HEK293 (cell line): ENCODE measurements at regions not wholly inside any gene's neighbourhood (a gene's known extent, or its start where the extent isn't known, plus 50 kb on each side); places are given as distances from the start of the nearest gene placed in this dataset.

Experiments
- ZNF266 ChIP-seq: fragments of 450-650 bp; formaldehyde crosslinking; IDR thresholded peaks from 2 replicates; pipeline ENCODE4 v1.5.1; 2016; ENCODE audit warnings: missing biosample characterization, missing genetic modification characterization, low read depth
- ZNF621 ChIP-seq: fragments of 450-650 bp; formaldehyde crosslinking; IDR thresholded peaks from 2 replicates; pipeline ENCODE4 v1.5.1; 2017; ENCODE audit warnings: missing biosample characterization, missing genetic modification characterization
- TF ChIP-seq, protein P1 (sequence below): fragments of 450-650 bp; formaldehyde crosslinking; IDR thresholded peaks from 2 replicates; pipeline ENCODE4 v1.5.1; 2016; ENCODE audit warnings: missing biosample characterization, missing genetic modification characterization

DNA sequence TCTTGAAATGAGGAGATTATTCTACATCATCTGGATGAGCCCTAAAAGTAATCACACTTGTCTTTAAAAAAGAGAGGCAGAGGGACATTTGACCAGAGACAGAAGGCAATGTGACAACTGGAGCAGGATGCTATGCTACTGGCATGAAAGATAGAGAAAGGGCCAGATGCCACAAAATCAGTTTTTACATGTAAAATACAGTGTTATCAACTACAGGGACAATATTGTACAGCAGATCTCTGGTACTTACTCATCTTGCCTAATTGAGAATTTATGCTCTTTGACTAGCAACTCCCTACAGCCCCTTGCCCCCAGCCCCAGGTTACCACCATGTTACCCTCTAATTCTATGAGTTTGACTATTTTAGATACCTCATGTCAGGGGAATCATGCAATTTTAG is 633.4 kb downstream of the LTN1 start:
- TF ChIP-seq ZNF266 (tag by site-specific recombination) (no peak), ZNF621 (tag by site-specific recombination) (no peak)
- TF ChIP-seq, protein P1, sequence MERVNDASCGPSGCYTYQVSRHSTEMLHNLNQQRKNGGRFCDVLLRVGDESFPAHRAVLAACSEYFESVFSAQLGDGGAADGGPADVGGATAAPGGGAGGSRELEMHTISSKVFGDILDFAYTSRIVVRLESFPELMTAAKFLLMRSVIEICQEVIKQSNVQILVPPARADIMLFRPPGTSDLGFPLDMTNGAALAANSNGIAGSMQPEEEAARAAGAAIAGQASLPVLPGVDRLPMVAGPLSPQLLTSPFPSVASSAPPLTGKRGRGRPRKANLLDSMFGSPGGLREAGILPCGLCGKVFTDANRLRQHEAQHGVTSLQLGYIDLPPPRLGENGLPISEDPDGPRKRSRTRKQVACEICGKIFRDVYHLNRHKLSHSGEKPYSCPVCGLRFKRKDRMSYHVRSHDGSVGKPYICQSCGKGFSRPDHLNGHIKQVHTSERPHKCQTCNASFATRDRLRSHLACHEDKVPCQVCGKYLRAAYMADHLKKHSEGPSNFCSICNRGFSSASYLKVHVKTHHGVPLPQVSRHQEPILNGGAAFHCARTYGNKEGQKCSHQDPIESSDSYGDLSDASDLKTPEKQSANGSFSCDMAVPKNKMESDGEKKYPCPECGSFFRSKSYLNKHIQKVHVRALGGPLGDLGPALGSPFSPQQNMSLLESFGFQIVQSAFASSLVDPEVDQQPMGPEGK (tag by site-specific recombination), result no peak
